ELF-1 (cell line): ENCODE measurements at regions not wholly inside any gene's neighbourhood (a gene's known extent, or its start where the extent isn't known, plus 50 kb on each side); places are given as distances from the start of the nearest gene placed in this dataset.

Experiments used
- DNase-seq: peaks from one replicate; pipeline ENCODE4 v3.0.0-alpha.2; 2016; ENCODE audit warnings: low read depth, low spot score

DNA sequence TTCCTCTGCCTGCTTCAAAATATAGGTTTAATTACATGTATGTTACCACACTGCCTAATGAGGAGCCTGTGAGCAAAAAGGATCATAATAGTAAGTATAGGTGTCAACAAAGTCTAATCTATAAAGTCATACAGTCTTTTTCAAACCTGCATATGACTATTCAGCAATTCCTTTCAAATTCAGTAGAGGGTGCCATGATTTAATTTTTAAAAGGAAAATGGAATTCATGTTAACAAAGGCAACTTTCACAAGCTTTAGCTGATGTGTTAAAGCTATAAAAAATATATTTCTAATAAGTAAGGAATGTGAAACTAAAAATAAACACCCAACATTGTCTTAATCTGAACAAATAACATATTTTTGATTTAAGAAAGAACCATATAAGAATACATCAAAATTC lies 52.1 kb downstream of the MPP7 start:
- no peak for DNase-seq

DNA sequence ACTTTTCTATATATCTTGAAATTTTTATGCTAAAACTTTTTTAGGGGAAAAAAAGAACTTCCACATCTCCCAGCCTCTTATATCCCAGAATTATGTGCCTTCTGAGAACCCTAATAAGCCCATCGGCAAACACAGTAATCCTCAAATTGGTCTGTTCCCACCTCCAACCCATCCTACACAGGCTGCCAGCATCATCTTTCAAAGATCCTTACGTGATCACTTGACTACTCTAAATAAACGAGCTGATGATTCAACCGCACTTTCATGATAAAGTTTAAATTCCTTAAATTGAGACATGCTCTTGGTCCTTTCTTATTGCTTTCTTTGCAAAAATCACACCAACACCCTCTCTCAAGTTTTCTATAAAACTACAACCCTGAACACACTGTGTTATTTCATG lies 52.5 kb downstream of the MPP7 start:
- no peak for DNase-seq

DNA sequence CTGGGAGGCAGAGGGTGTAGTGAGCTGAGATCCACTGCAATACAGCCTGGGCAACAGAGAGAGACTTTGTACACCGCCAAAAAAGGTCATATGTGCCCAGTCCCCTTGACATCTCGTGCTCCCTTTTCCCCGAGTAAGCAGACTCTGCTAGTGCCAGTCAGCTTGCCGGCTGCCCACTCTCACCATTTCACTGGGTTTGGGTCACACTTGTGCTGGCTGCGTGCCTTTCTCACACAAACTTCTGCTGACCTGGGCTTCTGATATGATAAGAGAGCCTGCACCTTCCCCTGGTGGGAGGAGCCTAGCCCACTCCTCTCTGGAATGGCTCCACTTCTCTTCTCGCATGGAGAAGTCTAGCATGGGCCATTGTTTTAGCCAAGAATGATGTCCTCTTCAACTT lies 53.4 kb downstream of the MPP7 start:
- no peak for DNase-seq

DNA sequence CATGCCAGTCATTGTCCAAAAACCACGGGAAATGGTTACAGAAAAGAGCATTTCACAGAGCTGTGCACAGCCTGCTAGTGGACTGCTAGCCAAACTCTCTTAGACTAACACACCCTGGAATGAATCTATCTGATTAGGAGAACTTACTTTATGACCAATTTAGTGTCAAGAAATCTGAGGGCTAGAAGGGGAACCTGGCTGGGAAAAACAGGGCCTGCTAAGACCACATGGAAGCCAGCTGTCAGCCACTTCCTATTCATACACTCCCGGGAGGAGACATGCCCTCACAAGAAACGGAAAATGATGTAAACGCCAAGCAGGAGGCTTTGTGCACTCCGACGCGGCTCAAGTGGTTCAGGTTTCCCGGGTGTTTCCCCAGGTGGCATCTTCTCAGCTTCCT lies 54.8 kb downstream of the MPP7 start:
- DNase-seq: no peak

DNA sequence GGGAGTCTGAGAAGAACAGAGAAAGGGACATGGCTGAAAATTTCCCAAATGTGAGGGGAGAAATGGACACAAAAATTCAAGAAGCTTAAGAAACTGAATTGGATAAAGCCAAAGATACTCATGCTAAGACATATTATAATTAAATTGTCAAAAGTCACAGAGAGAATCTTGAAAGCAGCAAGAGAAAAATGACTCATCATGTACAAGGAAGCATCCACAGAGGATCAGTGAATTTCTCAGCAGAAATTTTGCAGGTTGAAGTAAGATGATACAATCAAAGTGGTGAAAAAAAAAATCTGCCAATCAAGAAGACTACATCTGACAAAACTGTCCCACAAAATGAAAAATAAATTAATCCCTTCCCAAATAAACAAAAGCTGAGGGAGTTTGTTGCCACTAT lies 56.8 kb downstream of the MPP7 start:
- no peak for DNase-seq

DNA sequence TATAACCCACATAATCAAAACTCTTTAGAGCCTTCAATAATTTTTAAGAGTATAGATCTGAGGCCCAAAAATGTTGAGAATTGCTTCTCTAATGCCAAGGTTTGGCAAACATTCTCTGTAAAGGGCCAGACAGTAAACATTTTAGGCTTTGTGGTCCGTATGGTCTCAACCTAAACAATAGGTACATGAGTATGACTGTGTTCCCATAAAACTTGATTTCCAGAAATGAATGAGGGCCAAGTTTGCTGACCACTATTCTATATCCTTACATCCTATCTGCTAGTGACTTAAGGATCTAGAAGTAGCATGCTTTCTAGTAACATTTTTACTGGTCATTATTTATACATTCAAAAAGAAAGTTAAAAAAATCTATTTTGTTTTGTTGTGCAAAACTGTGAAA lies 58.9 kb downstream of the MPP7 start:
- no peak for DNase-seq

DNA sequence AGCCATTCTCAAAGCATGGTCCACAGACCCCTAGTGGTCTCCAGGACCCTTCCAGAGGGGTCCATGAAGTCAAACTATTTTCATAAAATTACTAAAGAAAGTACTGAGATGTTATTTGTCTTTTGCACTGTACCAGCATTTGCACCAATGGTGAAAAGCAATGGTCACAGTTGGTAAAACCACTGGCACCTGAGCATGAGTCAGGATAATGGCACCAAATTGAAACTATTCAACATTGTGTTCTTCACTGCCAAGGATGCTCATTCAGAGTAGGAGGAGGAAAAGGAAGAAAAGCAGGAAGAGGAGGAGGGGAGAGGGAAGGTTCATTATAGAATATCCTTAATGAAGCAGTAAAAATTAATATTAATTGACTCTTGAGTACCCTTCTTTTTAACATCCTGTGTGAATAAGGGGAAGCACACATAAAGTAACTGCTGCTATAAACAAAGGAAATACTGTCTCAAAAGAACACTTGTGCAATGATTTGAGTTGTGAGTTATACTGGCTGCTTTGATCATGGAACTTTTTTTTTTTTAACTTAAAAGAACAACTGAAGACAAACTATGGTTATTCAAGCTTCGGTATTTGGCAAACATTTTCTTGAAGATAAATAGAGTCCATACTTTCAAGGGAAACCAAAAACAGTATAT lies 60.2 kb downstream of the MPP7 start:
- DNase-seq: no peak

DNA sequence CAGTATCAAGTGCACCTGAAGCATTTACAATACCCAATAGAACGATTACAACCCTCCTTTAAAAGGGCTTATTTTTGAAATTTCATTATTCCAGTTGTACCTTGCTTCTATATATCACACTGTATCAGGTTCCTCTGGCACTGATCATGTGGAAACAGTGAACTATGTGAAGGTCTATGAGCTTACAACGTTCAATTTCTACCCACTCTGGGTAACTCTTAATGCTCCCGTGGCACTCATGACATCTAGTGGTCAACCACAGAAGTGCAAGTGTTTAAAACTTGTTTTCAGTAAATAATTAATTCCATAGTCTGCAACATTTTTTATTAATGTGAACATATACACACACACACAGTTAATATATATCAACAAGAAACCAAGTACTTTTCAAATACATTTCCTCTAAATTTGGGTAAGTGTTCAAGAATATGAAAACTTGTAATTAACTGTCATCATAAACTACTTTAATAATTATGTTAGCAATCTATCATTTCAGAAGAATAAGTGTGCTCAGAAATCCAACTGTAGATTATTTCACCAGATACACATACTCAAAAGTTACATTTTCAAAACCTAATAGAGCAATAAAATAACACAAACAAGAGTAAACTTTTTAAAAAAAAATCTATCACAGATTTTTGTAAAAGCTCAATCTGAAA lies 61.0 kb downstream of the MPP7 start:
- DNase-seq: no peak

DNA sequence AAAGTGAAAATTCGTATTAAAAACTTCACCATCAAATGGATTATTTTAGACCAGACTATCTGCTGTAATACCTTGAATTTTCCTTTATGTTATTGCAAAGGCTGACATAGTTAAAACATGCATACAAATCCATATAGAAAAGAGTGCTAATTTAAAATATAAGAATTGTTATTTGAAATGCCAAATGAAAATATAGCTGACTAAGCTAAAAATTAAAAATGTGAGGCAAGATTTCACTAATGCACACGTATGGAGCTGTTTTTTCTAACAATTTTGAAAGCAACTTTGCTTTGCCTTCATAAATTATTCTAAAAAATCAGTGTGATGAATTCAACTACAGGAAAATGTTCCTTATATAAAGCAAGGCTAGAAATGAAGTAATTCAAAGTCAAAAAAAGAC lies 62.5 kb downstream of the MPP7 start:
- DNase-seq: no peak

DNA sequence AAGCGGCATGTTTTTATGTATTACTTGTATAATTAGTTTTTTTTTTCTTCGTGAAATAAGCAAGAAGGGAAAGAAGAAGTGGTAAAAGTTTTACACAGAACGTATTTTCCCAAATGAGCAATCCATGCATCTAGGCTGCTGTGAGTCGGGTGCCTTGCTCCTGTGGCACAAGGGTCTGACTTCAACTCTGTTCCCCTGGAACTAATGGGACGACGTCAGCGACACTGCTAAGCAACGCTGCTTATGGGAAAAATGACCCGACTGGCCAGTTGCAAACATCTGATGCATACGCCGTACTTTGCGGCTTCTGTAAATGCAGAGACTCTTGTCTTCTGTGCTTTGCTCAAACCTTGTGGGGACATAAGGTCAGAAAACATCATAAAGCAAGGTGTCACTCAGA lies 66.3 kb downstream of the MPP7 start:
- DNase-seq: no peak

DNA sequence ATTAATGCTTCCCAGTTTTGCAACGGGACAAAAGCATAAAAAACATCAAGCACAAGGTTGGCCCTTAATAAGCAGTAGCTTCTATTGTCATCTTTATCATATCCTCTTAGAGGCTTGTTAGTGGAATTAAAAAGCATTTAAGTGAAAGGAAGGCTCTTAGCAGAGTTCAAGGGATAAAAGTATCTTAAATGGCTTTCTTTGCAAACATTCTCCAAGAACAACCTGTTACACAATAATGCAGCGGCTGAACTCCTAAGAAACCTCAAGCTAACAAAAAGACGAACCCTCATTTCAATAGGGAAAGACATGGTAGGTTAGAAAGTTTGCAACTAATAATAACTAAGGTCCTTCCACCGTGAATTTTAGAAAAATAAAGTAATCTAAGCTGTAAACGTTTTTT lies 82.1 kb downstream of the MPP7 start:
- no peak for DNase-seq

DNA sequence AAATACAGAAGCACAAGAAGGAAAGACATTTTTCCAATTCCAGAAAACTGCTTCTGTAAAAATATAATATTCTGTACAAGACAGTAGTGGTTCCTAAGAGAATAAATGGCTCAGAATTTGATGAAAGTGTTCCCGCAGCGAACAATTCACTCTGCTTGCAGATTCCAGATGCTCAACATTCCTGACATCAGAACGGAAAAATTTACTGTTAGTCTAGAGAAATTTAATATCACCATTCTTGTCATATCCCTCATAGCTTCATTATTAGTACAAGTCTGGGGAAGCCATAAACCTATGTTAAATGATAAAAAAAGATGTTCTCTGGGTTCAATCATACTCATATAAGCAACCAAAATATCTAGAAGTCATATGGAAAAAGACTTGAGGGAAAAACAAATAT lies 83.6 kb downstream of the MPP7 start:
- no peak for DNase-seq

DNA sequence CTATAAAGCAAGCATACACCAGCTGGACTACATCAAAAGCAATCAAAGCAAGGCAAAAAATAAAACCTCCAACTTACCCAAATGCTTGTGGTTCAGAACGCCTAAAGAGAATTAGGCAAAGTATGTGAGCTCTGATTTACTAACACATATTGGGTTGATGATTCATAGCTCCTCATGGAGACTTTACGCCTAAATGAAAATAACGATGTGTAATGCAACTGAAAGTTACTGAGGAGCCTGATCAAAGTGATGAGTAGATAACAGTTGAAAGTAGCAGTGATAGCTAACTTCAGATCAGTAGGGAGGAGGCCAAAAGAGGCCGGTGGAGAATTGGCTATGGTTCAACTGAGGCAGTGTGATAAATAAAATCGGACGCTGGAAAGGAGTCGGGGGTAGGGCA lies 85.0 kb downstream of the MPP7 start:
- no peak for DNase-seq

DNA sequence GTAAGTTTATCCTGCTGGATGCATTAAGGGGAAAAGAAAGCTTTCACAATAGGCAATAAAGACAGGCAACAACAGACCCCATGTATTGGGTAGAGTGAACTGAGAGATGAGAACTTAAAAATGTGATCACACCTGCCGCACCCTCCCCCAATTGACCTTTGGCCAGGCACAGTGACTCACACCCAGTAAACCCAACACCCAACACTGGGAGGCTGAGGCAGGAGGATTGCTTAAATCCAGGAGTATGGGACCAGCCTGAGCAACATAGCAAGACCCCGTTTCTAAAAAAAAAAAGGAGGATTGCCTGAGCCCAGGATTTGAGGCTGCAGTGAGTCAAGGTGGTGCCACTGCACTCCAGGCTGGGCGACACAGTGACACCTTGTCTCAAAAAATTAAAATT lies 86.9 kb downstream of the MPP7 start:
- DNase-seq: peak; percentile 14

DNA sequence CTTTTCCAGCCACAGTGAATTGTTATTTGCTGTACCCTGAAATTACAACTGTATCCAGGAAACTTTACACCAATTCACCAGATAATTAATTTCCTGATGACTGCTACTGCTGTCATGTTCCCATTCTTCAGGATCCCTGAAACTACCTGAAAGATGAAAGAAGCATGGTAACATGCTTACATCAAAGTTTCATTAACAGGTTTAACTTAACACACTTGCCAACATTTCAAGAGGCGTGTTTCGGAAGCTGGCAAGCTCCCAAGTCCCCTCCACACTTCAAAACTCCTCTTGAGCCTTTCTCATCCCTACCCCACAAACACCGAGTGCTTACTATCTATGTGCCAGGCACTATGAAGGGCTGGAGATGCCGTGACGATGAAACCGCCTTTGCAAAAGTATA lies 88.6 kb downstream of the MPP7 start:
- DNase-seq: no peak

DNA sequence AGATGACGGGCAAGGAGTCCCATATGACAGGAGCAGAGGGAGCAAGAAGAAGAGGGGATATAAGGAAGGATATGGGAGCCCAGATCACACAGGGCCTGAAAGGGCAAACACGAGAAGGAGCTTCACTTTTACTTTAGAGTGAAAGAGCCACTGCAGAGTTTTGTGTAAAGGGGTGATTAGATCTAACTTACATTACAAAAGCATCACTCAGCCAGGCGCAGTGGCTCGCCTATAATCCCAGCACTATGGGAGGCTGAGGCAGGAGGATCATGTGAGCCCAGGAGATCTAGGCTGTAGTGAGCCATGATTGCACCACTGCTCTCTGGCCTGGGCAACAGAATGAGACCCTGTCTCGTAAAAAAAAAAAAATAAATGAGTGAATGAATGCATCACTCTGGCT lies 91.1 kb downstream of the MPP7 start:
- peak; percentile 20 for DNase-seq

DNA sequence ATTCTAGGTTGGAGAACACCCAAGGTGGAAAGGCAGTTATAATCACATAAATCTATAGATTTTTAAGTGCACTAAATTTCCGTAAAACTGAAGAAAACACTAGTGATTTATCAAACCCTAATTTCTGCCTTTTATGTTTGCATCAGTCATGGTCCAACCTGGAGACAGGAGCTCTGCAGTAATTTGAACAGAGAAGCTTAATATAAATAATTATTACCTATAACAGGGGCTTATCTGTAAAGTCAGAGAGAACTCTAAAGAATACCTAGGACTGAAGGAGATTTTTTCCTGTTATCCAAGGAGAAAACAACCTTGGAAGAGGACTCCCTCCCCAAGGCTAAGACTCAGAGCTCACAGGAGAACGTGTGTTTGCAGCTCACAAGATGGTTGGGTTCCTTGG lies 95.1 kb downstream of the MPP7 start:
- DNase-seq: no peak

DNA sequence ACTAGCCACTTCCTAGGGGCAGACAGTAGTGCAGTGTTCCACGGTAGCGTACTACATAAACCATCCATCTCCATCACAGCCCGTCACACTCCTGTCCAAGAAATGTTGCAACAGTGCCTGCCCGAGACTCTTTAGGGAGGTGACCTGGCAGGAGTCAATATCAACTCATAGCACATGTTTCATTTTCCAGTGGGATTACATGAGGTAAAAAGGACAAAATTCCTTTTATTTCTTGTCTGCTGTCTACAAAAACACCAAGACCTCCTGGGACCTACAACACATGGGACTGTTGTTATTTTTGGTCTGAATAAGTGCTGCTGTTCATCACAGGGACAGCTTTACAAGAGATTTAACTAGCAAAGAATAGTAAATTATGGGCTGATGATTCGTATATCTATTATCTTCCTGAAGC lies 99.9 kb downstream of the MPP7 start:
- DNase-seq: no peak

DNA sequence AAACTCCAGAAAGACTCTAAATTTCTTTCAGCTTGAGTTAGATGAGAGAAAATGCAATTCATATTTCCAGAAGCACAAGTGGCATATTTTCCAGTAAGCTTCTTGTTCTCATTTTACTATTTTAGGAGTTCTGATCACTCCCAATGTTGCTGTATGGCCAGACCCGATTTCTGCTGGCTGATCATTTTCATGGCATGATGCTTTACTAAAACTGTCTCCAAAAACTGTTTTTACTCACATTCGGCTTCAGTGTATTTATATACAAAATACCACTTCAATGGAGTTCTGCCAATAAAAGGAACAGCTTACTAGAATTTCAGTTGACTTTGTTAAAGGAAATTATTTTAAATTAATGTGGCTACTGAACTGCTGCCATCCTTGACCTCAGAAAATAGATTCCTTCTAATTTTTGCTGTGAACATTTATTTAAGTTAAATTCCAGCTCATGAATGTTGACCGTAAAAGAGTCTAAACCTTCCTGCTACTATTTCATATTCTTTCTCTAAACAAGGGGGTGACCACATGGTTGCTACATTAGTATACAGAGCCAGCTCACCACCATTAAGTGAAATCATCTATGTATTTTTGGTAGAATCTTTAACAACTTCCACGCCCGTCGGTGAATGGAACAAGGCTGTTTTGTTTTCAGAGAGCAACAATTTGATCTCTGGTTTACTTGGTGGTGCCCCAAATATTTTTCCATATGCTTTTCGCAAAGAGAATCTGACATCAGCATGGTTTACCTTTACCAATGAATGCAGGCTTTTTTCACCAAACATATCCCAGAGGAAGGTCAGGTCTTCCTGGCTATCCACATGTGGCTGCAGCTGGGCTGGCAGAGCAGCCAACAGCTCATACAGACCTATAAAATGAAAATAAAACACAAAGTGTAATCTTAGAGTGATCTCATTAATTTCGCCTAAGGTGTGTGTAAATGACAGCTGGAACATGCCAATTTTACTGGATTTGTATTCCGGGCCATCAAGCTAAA lies 101.2 kb downstream of the MPP7 start:
- DNase-seq: no peak

DNA sequence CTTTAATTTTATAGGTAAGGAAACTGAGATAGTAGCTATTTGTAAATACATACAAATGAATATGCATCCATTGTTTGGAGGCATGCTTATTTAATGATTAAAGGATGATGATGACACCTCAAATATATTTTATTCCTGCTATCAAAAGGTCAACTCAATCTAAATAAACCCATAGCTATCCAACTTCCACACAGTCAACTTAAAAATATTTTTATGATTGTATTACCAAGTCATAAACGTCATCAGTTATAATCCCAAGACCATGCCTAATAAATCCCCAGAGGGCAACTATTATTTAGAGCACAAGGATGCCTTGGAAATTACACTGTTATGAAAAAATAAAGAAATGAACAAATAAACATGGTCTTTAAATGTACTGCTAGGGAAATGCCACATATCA lies 102.1 kb downstream of the MPP7 start:
- DNase-seq: no peak

DNA sequence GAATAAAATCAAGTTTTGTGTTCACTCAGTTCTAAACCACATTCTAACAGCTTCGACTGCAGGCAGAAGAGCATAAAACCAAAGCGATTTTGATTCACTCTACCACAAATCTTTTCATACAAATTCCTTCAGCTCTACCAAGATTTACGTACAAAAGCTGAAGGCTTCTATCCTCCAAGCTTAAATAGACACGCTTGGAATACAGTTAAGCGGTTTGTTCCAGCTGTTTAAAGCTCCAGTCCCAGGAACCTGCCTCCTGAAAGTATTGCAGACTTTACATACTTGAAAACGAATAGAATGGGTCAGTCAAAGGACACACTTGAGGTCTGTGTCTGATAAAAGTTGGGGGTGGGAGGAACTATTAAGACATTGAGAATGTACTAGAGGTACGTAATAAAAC lies 102.9 kb downstream of the MPP7 start:
- DNase-seq: no peak

DNA sequence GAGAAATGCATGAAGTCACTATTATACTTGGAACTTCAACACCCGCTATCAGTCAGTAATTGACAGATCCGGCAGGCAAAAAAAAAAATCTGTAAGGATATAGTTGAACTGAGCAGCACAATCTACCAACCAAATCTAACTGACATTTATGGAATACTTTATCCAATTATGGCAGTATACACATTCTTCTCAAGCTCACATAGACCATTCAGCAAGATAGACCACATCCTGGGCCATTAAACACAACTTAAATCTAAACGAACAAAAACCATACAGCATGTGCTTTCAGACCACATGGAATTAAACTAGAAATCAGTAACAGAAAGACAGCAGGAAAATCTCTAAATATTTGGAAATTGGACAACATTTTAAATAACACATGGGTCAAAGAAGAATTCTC lies 112.7 kb downstream of the MPP7 start:
- no peak for DNase-seq

DNA sequence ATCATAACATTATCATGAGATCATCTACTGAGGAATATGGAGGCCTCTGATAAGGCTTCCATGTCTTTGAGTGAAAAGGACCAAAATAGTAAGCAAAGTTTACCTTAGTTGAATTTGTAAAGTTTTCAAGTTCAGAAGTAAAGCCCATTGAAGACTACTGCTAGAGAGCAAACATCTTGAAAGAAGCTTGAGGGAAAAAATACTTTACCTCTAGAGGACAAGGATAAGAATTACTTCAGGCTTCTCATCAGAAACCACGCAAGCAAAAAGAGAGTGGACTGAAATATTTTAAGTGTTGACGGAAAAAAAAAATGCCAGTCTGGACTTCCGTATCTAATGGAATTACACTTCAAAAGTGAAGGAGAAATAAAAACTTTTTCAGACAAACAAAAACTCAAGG lies 114.3 kb downstream of the MPP7 start:
- DNase-seq: no peak
